Right lobe of liver (tissue), 4 donors: ENCODE measurements at regions not wholly inside any gene's neighbourhood (a gene's known extent, or its start where the extent isn't known, plus 50 kb on each side); places are given as distances from the start of the nearest gene placed in this dataset.

Source experiments
- CTCF ChIP-seq, 4 donors: fragments of 200-600 bp in 3 of 4; fragments of 450-650 bp in 1 of 4; IDR thresholded peaks; one replicate each; pipeline versions ENCODE4 v1.5.1 to v1.8.0; 2016 to 2022; ENCODE audit warnings: antibody characterized with exemption in 4 of 4, mild to moderate bottlenecking in 2 of 4
- POLR2A ChIP-seq: fragments of 450-650 bp; IDR thresholded peaks from one replicate; pipeline ENCODE4 v1.6.1; 2017; ENCODE audit warnings: antibody characterized with exemption, mild to moderate bottlenecking
- donor health status: DM: no; HTN: no; CAD: no.
- donor health status: DM: no; HTN: no; CAD: no.
- donor health status: DM: no; HTN: yes; CAD: no.

DNA sequence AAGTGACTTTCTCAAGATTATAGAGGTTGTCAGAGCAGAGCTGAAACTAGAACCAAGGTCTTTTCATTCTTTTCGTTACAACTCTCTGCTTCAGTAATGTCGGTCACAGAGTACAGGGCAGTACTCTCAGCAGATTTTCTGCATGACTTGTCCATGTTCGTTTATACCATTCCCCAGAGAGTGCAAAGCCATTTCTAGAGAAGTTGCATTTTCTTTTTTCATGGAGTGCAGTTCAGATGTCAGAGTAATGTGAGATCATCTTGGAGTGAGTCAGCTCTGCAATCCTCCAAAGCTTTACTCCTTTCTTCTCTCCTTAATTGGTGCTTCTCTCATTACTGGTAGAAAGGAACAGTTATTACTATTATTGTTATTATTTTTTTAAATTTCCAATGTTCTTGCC, 115.6 kb upstream of the B3GAT2 start:
- TF ChIP-seq CTCF (IDR thresholded peaks at IDR 0.05): no peak
- TF ChIP-seq POLR2A: no peak
